Colonic mucosa (tissue), 4 donors: ENCODE measurements at regions not wholly inside any gene's neighbourhood (a gene's known extent, or its start where the extent isn't known, plus 50 kb on each side); places are given as distances from the start of the nearest gene placed in this dataset.

Experiments
- DNase-seq: peaks from one replicate; pipeline ENCODE4 v3.0.0-alpha.2; 2020
- H3K27ac ChIP-seq: fragments of 200-600 bp; one replicate; pipeline ENCODE4 v1.8.0; 2021
- H3K27me3 ChIP-seq: fragments of 200-600 bp; one replicate; pipeline ENCODE4 v1.8.0; 2021
- H3K36me3 ChIP-seq: fragments of 200-600 bp; one replicate; pipeline ENCODE4 v1.8.0; 2021
- H3K4me1 ChIP-seq: fragments of 200-600 bp; one replicate; pipeline ENCODE4 v1.8.0; 2021; ENCODE audit warnings: mild to moderate bottlenecking
- H3K4me3 ChIP-seq: fragments of 200-600 bp; one replicate; pipeline ENCODE4 v1.8.0; 2021
- H3K9ac ChIP-seq, 2 donors: one replicate each; pipeline ENCODE4 v1.7.0; 2013; ENCODE audit warnings: control low read depth in 2 of 2, low read depth in 2 of 2, low read length in 2 of 2
- H3K9me3 ChIP-seq: fragments of 200-600 bp; one replicate; pipeline ENCODE4 v1.8.0; 2021
- intact Hi-C: fragments of 100-400 bp; cut with DNase I; formaldehyde crosslinking; loops from one replicate; pipeline ENCODE4 v1.14.1; 2022
- TF ChIP-seq, protein P1 (sequence below): fragments of 200-600 bp; IDR thresholded peaks from one replicate; pipeline ENCODE4 v1.8.0; 2022; ENCODE audit warnings: antibody characterized with exemption, mild to moderate bottlenecking
- donor health status: healthy.
- donor health status: DM: no; HTN: no; CAD: no.
- donor health status: DM: no; HTN: no; CAD: no.

DNA sequence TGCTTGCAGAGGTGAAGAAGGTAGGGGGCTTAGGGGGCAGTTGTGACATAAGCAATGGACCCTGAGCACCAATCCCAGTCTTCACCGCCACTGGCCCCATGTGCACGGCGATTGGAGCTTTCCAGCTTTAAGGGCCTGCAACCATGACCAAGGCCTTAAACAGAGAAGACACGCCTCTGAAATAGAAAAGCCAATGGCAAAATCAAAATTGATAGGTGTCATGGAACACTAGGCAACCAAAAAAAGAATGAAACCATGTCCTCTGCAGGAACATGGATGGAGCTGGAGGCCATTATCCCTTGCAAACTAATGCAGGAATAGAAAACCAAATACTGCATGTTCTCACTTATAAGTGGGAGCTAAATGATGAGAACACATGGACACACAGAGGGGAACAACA is 146.3 kb downstream of the SCARB1 start:
- Histone ChIP-seq H3K4me3 (no peak overlapping the region), H3K27ac (no peak overlapping the region), H3K9me3 (no peaks in the 10 kb centered on the region), H3K36me3 (no peaks in the 10 kb centered on the region), H3K27me3 (no peaks in the 10 kb centered on the region), H3K4me1 (peaks cover 4% of the 10 kb centered on the region), H3K9ac (no peak overlapping the region)
- TF ChIP-seq, protein P1, sequence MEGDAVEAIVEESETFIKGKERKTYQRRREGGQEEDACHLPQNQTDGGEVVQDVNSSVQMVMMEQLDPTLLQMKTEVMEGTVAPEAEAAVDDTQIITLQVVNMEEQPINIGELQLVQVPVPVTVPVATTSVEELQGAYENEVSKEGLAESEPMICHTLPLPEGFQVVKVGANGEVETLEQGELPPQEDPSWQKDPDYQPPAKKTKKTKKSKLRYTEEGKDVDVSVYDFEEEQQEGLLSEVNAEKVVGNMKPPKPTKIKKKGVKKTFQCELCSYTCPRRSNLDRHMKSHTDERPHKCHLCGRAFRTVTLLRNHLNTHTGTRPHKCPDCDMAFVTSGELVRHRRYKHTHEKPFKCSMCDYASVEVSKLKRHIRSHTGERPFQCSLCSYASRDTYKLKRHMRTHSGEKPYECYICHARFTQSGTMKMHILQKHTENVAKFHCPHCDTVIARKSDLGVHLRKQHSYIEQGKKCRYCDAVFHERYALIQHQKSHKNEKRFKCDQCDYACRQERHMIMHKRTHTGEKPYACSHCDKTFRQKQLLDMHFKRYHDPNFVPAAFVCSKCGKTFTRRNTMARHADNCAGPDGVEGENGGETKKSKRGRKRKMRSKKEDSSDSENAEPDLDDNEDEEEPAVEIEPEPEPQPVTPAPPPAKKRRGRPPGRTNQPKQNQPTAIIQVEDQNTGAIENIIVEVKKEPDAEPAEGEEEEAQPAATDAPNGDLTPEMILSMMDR = no peak
- intact Hi-C loops = no loop called here
- no peak for DNase-seq

DNA sequence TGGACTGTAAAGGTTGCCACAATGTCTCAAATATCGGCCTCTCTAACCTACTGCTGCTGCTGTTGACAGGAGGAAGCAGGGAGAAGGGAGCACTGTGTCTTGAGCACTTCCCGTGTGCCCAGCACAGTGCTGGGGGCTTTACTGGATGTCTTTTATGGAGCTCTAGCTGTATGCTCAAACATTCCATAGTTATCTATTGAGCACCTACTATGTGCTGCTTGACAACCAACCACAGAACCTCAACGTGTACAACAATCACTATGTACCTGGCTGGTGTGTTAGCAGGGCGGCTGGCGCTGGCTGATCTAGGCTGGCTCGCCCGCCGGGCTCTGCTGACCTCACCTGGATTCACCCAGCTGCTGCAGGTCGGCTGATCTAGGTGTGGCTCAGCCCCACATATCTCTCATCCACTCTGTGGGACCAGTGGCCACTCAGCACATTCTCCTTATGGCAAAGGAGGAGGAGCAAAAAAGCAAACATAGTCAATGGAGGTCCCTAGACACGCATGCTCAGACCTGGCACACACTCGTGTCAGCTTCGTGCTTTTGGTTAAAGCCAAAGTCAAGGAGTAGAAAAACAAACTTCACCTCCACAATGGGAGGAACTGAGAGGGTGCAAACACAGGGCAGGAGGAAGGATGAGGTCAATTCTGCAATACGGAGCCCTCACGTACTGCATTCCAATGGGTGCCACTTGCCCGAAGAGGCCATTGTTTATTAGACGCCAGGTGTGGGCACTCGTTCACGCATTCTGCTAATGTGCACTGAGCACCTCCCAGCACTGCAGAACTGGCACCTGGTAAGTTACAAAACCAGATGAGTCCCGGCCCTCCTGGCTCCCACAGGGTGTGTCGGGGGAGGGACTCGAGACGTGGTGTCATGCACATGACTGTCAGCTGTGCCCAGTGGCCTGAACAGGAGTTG is 147.2 kb downstream of the SCARB1 start:
- no peaks in the 10 kb centered on the region for H3K27me3 ChIP-seq
- TF ChIP-seq, protein P1 = no peak
- peaks cover 4% of the 10 kb centered on the region for H3K4me1 ChIP-seq
- no peak overlapping the region for H3K4me3 ChIP-seq
- intact Hi-C loops = no loop called here
- no peaks in the 10 kb centered on the region for H3K36me3 ChIP-seq
- no peak overlapping the region for H3K9ac ChIP-seq
- no peaks in the 10 kb centered on the region for H3K9me3 ChIP-seq
- DNase-seq = no peak
- no peak overlapping the region for H3K27ac ChIP-seq

DNA sequence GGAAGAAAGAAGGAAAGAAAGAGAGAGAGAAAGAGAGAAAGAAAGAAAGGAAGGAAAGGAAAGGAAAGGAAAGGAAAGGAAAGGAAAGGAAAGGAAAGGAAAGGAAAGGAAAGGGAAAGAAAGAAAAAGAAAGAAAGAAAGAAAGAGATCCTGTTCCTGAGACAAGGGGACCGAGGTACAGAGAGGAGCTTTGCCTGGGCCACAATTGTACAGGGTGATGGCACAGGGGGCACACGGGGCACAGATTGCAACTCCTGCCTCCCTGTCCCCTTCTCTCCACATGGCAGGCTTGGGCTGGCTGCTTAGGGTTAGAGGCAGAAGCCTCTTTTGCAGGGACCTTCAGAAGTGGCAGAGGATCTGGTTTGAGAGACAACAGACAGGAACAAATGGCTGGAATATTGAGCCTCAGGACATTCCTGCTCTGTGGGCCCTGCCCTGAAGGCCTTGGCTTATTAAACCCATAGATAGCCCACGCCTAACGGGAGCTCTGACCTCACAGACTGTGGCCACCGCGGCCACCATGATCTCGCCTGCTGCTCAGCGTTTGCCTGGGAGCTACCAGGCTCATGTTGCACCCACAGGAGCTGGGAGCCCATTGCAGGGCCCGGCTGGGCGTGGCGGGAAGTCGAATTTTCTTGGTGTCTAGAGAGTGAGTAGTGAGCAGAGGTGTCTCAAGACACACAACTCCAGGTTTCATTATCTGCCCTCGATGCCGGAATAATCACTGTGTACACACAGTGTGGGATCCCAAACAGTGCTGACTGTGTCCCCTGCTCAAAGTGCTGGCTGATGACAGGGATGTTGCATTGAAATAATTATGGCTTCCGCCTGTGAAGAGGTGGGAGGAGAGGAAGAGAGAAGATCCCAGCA is 147.9 kb upstream of the NCOR2 start:
- Histone ChIP-seq H3K4me1 (peaks cover 4% of the 10 kb centered on the region), H3K9ac (no peak overlapping the region), H3K9me3 (no peaks in the 10 kb centered on the region), H3K4me3 (no peak overlapping the region), H3K27me3 (no peaks in the 10 kb centered on the region), H3K36me3 (no peaks in the 10 kb centered on the region), H3K27ac (no peak overlapping the region)
- peak; percentile 44 for DNase-seq
- intact Hi-C loops = no loop called here
- TF ChIP-seq, protein P1 = no peak

GRCh38 chr12:124713436-124714082 is 146.1 kb upstream of the NCOR2 start:
- no peaks in the 10 kb centered on the region for H3K27me3 ChIP-seq
- no peak overlapping the region for H3K4me3 ChIP-seq

More at GRCh38 chr12:124713436-124714082, 146.1 kb upstream of the NCOR2 start:
- Histone ChIP-seq H3K27ac (peak overlapping the region; percentile 70), H3K36me3 (no peaks in the 10 kb centered on the region), H3K9ac (peak overlapping the region in 1 of 2 donors; percentile 35), H3K9me3 (no peaks in the 10 kb centered on the region), H3K4me1 (peaks cover 4% of the 10 kb centered on the region)
- TF ChIP-seq, protein P1 = no peak
- peak; percentile 45 for DNase-seq
- intact Hi-C loops = no loop called here
